Astrocyte (in vitro differentiated cells and primary cell): ENCODE measurements at regions not wholly inside any gene's neighbourhood (a gene's known extent, or its start where the extent isn't known, plus 50 kb on each side); places are given as distances from the start of the nearest gene placed in this dataset.

Source experiments
- DNase-seq: peaks from one replicate; pipeline ENCODE4 v3.0.0-alpha.2; 2010; ENCODE audit warnings: low read depth
- FAIRE-seq: peaks from 2 replicates; lab custom pipeline; 2011; peaks lifted over from hg19 to GRCh38; lab: Jason Lieb, UNC
- H2AFZ ChIP-seq: 2 replicates; pipeline ENCODE4 v1.6.0; 2012; ENCODE audit warnings: low read depth, low read length, inconsistent platforms
- H3K27ac ChIP-seq: 2 replicates; pipeline ENCODE4 v1.5.1; 2011; ENCODE audit warnings: low read depth, low read length, inconsistent platforms
- H3K27me3 ChIP-seq: 2 replicates; pipeline ENCODE4 v1.6.0; 2011; ENCODE audit warnings: low read length, inconsistent platforms; ENCODE audit not compliant: insufficient read depth
- H3K36me3 ChIP-seq: 2 replicates; pipeline ENCODE4 v1.5.1; 2011; ENCODE audit warnings: low read length, inconsistent platforms; ENCODE audit not compliant: insufficient read depth
- H3K4me1 ChIP-seq: 2 replicates; pipeline ENCODE4 v1.5.1; 2011; ENCODE audit warnings: low read length, inconsistent platforms; ENCODE audit not compliant: insufficient read depth
- H3K4me2 ChIP-seq: 2 replicates; pipeline ENCODE4 v1.6.0; 2012; ENCODE audit warnings: low read length, inconsistent platforms
- H3K4me3 ChIP-seq: 2 replicates; pipeline ENCODE4 v1.5.1; 2011; ENCODE audit warnings: low read depth, mild to moderate bottlenecking, low read length, inconsistent platforms; ENCODE audit not compliant: insufficient read depth
- H3K79me2 ChIP-seq: 2 replicates; pipeline ENCODE4 v1.6.0; 2012; ENCODE audit warnings: mild to moderate bottlenecking, low read length, inconsistent platforms; ENCODE audit not compliant: insufficient read depth
- H3K9ac ChIP-seq: 2 replicates; pipeline ENCODE4 v1.6.0; 2012; ENCODE audit warnings: mild to moderate bottlenecking, low read length, inconsistent platforms
- H3K9me3 ChIP-seq: 2 replicates; pipeline ENCODE4 v1.5.1; 2012; ENCODE audit warnings: low read depth, mild to moderate bottlenecking, low read length, inconsistent platforms; ENCODE audit not compliant: insufficient read depth
- H4K20me1 ChIP-seq: 2 replicates; pipeline ENCODE4 v1.6.0; 2012; ENCODE audit warnings: low read length, inconsistent platforms; ENCODE audit not compliant: insufficient read depth
- H3K27ac Mint-ChIP-seq: one replicate; pipeline ENCODE4 v1.8.0; 2021; ENCODE audit warnings: mild to moderate bottlenecking, mixed read lengths; ENCODE audit not compliant: unreplicated experiment
- H3K27me3 Mint-ChIP-seq: one replicate; pipeline ENCODE4 v1.8.0; 2021; ENCODE audit warnings: low read depth, mixed read lengths; ENCODE audit not compliant: unreplicated experiment
- H3K36me3 Mint-ChIP-seq: one replicate; pipeline ENCODE4 v1.8.0; 2021; ENCODE audit warnings: low read depth, mixed read lengths; ENCODE audit not compliant: unreplicated experiment
- H3K4me1 Mint-ChIP-seq: one replicate; pipeline ENCODE4 v1.8.0; 2021; ENCODE audit warnings: low read depth, mixed read lengths; ENCODE audit not compliant: unreplicated experiment
- H3K4me3 Mint-ChIP-seq: one replicate; pipeline ENCODE4 v1.8.0; 2021; ENCODE audit warnings: mild to moderate bottlenecking, moderate library complexity, mixed read lengths; ENCODE audit not compliant: unreplicated experiment
- H3K9me3 Mint-ChIP-seq: one replicate; pipeline ENCODE4 v1.8.0; 2021; ENCODE audit warnings: mild to moderate bottlenecking, mixed read lengths; ENCODE audit not compliant: unreplicated experiment
- EZH2 ChIP-seq: IDR thresholded peaks from 2 replicates; pipeline ENCODE4 v1.6.1; 2012; ENCODE audit warnings: mild to moderate bottlenecking, low read length, inconsistent platforms; ENCODE audit not compliant: insufficient read depth
- TF ChIP-seq, protein P1 (sequence below): IDR thresholded peaks from 2 replicates; pipeline ENCODE4 v1.5.1; 2011; ENCODE audit warnings: low read depth, mild to moderate bottlenecking, inconsistent platforms, low read length, moderate library complexity; ENCODE audit not compliant: insufficient read depth

DNA sequence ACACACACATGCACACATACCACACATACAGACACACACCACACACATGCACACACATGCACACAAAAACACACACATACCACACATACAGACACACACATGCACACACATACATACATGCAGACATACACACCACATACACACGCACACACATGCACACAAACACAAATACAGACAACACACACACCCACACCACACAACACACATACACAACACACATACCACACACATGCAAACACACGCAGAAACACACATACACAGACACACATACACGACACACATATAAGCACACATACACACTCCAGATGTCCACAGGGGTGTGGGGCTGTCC lies 60.1 kb upstream of the PPP2R2D start:
- peaks cover 23% of the 10 kb centered on the region for H3K27me3 Mint-ChIP-seq
- no peaks in the 10 kb centered on the region for H3K4me1 Mint-ChIP-seq
- Histone ChIP-seq H2AFZ (no peak overlapping the region), H3K27me3 (no peaks in the 10 kb centered on the region), H3K79me2 (no peaks in the 10 kb centered on the region), H3K9ac (no peak overlapping the region), H3K36me3 (no peaks in the 10 kb centered on the region), H3K9me3 (no peaks in the 10 kb centered on the region), H3K4me1 (no peaks in the 10 kb centered on the region), H4K20me1 (no peaks in the 10 kb centered on the region), H3K4me3 (no peak overlapping the region), H3K4me2 (no peak overlapping the region), H3K27ac (no peak overlapping the region)
- H3K9me3 Mint-ChIP-seq, result no peaks in the 10 kb centered on the region
- H3K4me3 Mint-ChIP-seq, result no peak overlapping the region
- TF ChIP-seq, protein P1, sequence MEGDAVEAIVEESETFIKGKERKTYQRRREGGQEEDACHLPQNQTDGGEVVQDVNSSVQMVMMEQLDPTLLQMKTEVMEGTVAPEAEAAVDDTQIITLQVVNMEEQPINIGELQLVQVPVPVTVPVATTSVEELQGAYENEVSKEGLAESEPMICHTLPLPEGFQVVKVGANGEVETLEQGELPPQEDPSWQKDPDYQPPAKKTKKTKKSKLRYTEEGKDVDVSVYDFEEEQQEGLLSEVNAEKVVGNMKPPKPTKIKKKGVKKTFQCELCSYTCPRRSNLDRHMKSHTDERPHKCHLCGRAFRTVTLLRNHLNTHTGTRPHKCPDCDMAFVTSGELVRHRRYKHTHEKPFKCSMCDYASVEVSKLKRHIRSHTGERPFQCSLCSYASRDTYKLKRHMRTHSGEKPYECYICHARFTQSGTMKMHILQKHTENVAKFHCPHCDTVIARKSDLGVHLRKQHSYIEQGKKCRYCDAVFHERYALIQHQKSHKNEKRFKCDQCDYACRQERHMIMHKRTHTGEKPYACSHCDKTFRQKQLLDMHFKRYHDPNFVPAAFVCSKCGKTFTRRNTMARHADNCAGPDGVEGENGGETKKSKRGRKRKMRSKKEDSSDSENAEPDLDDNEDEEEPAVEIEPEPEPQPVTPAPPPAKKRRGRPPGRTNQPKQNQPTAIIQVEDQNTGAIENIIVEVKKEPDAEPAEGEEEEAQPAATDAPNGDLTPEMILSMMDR, result no peak
- H3K27ac Mint-ChIP-seq, result no peak overlapping the region
- FAIRE-seq, result no peak
- DNase-seq, result no peak
- H3K36me3 Mint-ChIP-seq, result no peaks in the 10 kb centered on the region

DNA sequence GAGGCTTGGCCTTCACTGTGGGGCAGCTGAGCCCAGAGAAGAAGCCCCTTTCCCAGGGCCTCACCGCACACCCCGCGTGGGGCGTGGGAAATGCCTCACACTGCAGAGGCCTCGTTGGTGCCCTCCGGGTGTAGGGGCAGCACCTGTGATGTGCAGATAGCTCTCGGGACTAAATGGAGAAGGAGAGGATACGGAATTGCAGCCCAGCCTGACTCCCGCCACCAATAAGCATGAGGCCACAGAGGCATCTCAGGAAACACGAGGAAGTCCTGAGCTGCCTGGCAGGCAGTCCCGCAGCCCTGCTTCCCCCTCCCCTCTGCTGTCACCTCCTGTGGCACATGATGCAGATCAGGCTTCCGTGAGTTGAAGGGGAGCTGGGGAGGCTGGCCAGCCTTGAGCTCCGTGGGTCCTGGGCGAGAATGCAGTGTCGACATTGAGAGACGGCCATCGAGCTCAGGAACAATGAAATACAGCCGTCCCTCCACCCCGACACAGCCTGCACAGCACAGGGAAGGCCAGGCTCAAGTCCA lies 59.6 kb upstream of the PPP2R2D start:
- no peaks in the 10 kb centered on the region for H3K27me3 ChIP-seq
- H3K9me3 Mint-ChIP-seq, result no peaks in the 10 kb centered on the region
- H3K9me3 ChIP-seq, result no peaks in the 10 kb centered on the region
- H3K4me1 Mint-ChIP-seq, result no peaks in the 10 kb centered on the region
- FAIRE-seq (no peak), DNase-seq (no peak)
- H3K4me2 ChIP-seq, result no peak overlapping the region
- TF ChIP-seq, protein P1, result no peak
- no peak for TF ChIP-seq EZH2
- no peak overlapping the region for H2AFZ ChIP-seq
- H3K36me3 Mint-ChIP-seq, result no peaks in the 10 kb centered on the region
- no peak overlapping the region for H3K27ac Mint-ChIP-seq
- peaks cover 27% of the 10 kb centered on the region for H3K27me3 Mint-ChIP-seq
- H4K20me1 ChIP-seq, result no peaks in the 10 kb centered on the region
- H3K4me3 ChIP-seq, result no peak overlapping the region
- H3K9ac ChIP-seq, result no peak overlapping the region
- no peak overlapping the region for H3K27ac ChIP-seq
- no peak overlapping the region for H3K4me3 Mint-ChIP-seq
- H3K79me2 ChIP-seq, result no peaks in the 10 kb centered on the region
- no peaks in the 10 kb centered on the region for H3K4me1 ChIP-seq
- no peaks in the 10 kb centered on the region for H3K36me3 ChIP-seq

DNA sequence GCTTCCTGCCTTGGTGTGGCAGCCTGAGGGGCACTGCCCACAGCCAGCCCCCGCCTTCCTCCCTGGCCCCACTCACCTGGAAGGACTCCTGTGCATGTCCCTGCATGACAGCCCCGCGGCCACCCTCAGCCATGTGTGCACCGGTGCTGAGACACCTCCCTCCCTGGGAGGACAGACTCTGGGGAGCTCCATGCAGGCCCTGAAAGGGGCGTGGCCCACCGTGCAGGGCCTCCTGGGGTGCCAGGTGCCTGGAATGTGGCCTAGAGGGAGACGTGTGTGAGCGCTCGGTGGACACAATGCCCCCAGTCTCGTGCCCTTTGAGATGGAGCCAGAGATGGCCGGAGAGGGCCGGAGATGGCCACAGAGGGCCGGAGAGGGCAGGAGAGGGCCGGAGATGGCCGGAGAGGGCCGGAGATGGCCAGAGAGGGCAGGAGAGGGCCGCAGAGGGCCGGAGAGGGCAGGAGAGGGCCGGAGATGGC lies 59.1 kb upstream of the PPP2R2D start:
- Histone ChIP-seq H3K36me3 (no peaks in the 10 kb centered on the region), H3K4me1 (no peaks in the 10 kb centered on the region), H3K4me3 (no peak overlapping the region), H2AFZ (no peak overlapping the region), H3K9me3 (no peaks in the 10 kb centered on the region), H4K20me1 (no peaks in the 10 kb centered on the region), H3K27me3 (no peaks in the 10 kb centered on the region), H3K9ac (no peak overlapping the region), H3K4me2 (no peak overlapping the region), H3K27ac (no peak overlapping the region), H3K79me2 (no peaks in the 10 kb centered on the region)
- Mint-ChIP-seq H3K9me3 (no peaks in the 10 kb centered on the region), H3K27me3 (peaks cover 29% of the 10 kb centered on the region), H3K36me3 (no peaks in the 10 kb centered on the region), H3K4me3 (no peak overlapping the region), H3K27ac (no peak overlapping the region), H3K4me1 (no peaks in the 10 kb centered on the region)
- no peak for FAIRE-seq
- TF ChIP-seq EZH2, result no peak
- TF ChIP-seq, protein P1, result no peak
- no peak for DNase-seq
